AG04449 (cell line): ENCODE measurements at regions not wholly inside any gene's neighbourhood (a gene's known extent, or its start where the extent isn't known, plus 50 kb on each side); places are given as distances from the start of the nearest gene placed in this dataset.

Source experiments
- CTCF ChIA-PET: fragments of 350-600 bp; formaldehyde crosslinking; extraction: SDS; loops from one replicate; lab custom pipeline; 2021; ENCODE audit warnings: antibody characterized with exemption; lab: Yijun Ruan, JAX
- POLR2A ChIA-PET: fragments of 400-600, 350-600 bp; formaldehyde crosslinking; extraction: SDS; loops from one replicate; lab custom pipeline; 2020; ENCODE audit warnings: antibody characterized with exemption, inconsistent platforms; lab: Yijun Ruan, JAX
- DNase-seq: peaks from one replicate; pipeline ENCODE4 v3.0.0-alpha.2; 2010; ENCODE audit warnings: low read depth, low spot score
- H3K4me3 ChIP-seq: 2 replicates; pipeline ENCODE4 v1.5.1; 2011; ENCODE audit warnings: low read depth, mild to moderate bottlenecking, control low read depth, low read length
- CTCF ChIP-seq: IDR thresholded peaks from one replicate; pipeline ENCODE4 v1.5.1; 2011; ENCODE audit warnings: mild to moderate bottlenecking, moderate library complexity, low read length, control low read depth, inconsistent platforms; ENCODE audit not compliant: insufficient read depth; ENCODE audit errors: missing control alignments

- TF ChIP-seq CTCF = no peak
- no peak overlapping the region for H3K4me3 ChIP-seq
- ChIA-PET CTCF (no interaction called here), POLR2A (no interaction called here)
- no peak for DNase-seq
Measured at GRCh38 chr5:111995701-111996100, 238.7 kb upstream of the NREP start.

GRCh38 chr5:111993242-111993641 is 236.2 kb upstream of the NREP start:
- no peak for DNase-seq
- no peak for TF ChIP-seq CTCF
- ChIA-PET CTCF (interaction anchor here (0.9 to 1.2 kb wide), 4 partner anchors 9 to 44 kb away, joined by 3 to 4 read pairs (median 3); no protein-coding TSS in a partner anchor), POLR2A (no interaction called here)
- H3K4me3 ChIP-seq = no peak overlapping the region

- CTCF ChIA-PET = interaction anchor here (1.2 to 1.3 kb wide), 2 partner anchors 8 to 9 kb away, joined by 3 read pairs; no protein-coding TSS in a partner anchor
- TF ChIP-seq CTCF = no peak
- DNase-seq = peak; percentile 91
- POLR2A ChIA-PET = interaction anchor here (1.1 kb wide), 1 partner anchor 14 kb away, joined by 4 read pairs; no protein-coding TSS in a partner anchor
- no peak overlapping the region for H3K4me3 ChIP-seq
Measured at GRCh38 chr5:111984044-111984443, 227.1 kb upstream of the NREP start.

GRCh38 chr5:111983459-111983858 is 226.5 kb upstream of the NREP start:
- POLR2A ChIA-PET = no interaction called here
- H3K4me3 ChIP-seq = no peak overlapping the region
- no peak for TF ChIP-seq CTCF
- no peak for DNase-seq
- CTCF ChIA-PET = no interaction called here

- ChIA-PET CTCF (interaction anchor here (1.4 to 2.1 kb wide), 2 partner anchors 16 to 25 kb away, joined by 4 to 7 read pairs; no protein-coding TSS in a partner anchor), POLR2A (interaction anchor here (1.4 kb wide), 1 partner anchor 46 kb away, joined by 4 read pairs; no protein-coding TSS in a partner anchor)
- H3K4me3 ChIP-seq = no peak overlapping the region
- no peak for DNase-seq
- TF ChIP-seq CTCF = no peak
Measured at GRCh38 chr5:111977436-111977829, 220.4 kb upstream of the NREP start.

GRCh38 chr5:111976705-111977435 is 219.9 kb upstream of the NREP start:
- TF ChIP-seq CTCF = no peak
- ChIA-PET CTCF (interaction anchor here (1.4 to 2.1 kb wide), 2 partner anchors 16 to 24 kb away, joined by 4 to 7 read pairs; no protein-coding TSS in a partner anchor), POLR2A (interaction anchor here (0.6 to 1.4 kb wide), 3 partner anchors 46 to 220 kb away, joined by 3 to 5 read pairs (median 4); partner anchors contain the start of gene NREP)
- DNase-seq = no peak
- no peak overlapping the region for H3K4me3 ChIP-seq
